ENCODE measurements at regions not wholly inside any gene's neighbourhood (a gene's known extent, or its start where the extent isn't known, plus 50 kb on each side); places are given as distances from the start of the nearest gene placed in this dataset.
A peak's percentile ranks its signal among the peaks of the same experiment; 100 is the strongest.

GRCh38 chr20:22368235-22368634 is 216.1 kb downstream of the FOXA2 start:
- no peak overlapping the region for H3K4me3 ChIP-seq (ENCODE audit: low read depth, low read length)
- TF ChIP-seq CTCF (IDR thresholded peaks at IDR 0.05; ENCODE audit: insufficient read depth, low read length), result no peak
- DNase-seq (ENCODE audit: low read depth), result no peak

DNA sequence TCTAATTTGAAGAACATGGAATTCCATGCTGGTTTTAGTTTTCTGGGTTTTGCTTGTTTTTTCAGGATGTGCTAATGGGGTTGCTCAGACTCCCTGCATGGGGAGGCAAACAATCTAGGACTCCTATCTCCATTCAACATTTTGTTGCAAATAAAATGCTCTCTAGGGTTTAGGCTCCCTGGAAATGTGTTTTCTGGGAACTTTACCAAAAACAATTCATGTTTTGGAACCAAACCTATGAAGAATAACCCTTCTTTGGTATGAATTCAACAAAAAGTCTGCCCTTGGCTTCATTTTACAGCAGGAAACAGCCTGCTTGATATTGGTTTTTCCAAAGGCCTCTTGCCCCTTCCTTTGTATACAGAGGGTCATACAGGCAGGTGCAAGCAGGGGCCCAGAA is 217.7 kb downstream of the FOXA2 start:
- no peak for TF ChIP-seq CTCF (IDR thresholded peaks at IDR 0.05; ENCODE audit: insufficient read depth, low read length)
- DNase-seq (ENCODE audit: low read depth), result peak; percentile 55
- no peak overlapping the region for H3K4me3 ChIP-seq (ENCODE audit: low read depth, low read length)

DNA sequence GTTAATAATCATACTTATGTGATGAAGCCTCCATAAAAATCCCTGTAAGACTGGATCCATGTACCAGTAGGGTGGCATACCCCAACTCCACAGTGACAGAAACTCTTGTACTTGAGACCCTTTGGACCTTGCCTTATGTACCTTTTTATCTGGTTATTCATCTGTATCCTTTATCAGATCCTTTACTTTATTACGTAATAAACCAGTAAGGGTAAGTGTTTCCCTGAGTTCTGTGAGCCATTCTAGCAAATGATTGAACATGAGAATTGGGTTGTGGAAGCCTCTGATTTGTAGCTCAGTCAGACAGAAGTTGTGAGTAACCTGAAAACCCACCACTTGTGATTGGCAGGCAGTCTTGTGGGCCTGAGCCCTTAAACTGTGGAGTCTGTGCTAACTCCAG is 229.7 kb downstream of the FOXA2 start:
- no peak for TF ChIP-seq CTCF (IDR thresholded peaks at IDR 0.05; ENCODE audit: insufficient read depth, low read length)
- no peak overlapping the region for H3K4me3 ChIP-seq (ENCODE audit: low read depth, low read length)
- no peak for DNase-seq (ENCODE audit: low read depth)

DNA sequence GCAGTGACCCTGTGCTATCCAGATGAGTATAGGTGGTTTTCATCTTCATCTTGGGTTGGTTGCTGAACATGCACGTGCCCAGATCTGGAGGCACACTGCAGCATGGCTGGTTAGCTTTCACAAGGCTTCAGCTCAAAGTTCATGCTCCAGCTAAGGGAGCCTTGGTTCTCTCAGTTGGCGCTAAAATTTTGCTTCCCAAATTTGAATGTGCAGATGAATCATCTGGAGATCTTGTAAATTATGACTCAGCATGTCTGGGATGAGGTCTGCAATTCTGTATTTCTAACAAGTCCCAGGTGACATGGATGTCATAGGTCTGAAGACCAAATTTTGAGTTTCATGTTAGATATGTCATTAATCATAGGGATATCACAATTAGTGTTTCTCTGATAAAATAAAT is 230.8 kb downstream of the FOXA2 start:
- no peak for DNase-seq (ENCODE audit: low read depth)
- no peak overlapping the region for H3K4me3 ChIP-seq (ENCODE audit: low read depth, low read length)
- no peak for TF ChIP-seq CTCF (IDR thresholded peaks at IDR 0.05; ENCODE audit: insufficient read depth, low read length)

GRCh38 chr20:22352019-22352418 is 232.4 kb downstream of the FOXA2 start:
- no peak overlapping the region for H3K4me3 ChIP-seq (ENCODE audit: low read depth, low read length)
- no peak for TF ChIP-seq CTCF (IDR thresholded peaks at IDR 0.05; ENCODE audit: insufficient read depth, low read length)
- no peak for DNase-seq (ENCODE audit: low read depth)

DNA sequence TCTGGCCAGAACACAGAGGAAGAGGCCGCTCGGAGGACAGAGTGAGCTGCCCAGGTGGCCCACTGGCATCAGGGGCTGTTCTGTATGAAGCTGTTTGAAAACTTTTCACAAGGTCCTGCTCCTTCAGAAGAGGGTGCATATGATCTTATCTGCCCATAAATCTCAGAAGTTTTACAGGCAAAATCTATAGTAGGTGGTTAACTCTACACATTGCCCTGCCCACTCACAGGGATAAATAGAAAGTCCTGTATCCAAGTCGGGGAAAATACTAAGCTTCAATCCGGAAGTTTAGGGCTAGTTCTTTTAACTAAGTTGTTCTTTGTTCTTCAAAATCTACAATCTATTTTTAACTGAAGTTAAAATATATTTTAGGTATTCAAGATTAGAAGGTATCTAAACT is 233.7 kb downstream of the FOXA2 start:
- DNase-seq (ENCODE audit: low read depth), result no peak
- no peak overlapping the region for H3K4me3 ChIP-seq (ENCODE audit: low read depth, low read length)
- TF ChIP-seq CTCF (IDR thresholded peaks at IDR 0.05; ENCODE audit: insufficient read depth, low read length), result no peak

DNA sequence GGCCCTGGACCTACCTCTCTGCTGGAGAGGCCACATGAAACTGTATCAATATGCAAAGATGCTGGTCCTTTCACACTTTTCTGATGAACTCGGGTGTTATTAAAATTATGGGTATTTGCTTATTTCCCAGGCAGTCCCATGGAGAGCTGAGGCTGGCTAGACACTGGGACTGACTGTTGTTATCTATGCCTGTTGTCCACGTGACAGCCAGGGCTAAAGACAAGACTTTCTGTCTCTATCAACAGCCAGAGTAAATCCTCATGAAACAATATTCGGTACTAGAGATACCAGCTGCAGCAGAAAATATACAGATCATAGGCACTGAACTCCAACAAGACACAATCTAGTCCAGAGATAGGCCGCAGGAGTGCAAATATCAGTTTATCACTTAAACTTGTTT is 236.4 kb downstream of the FOXA2 start:
- DNase-seq (ENCODE audit: low read depth), result no peak
- H3K4me3 ChIP-seq (ENCODE audit: low read depth, low read length), result no peak overlapping the region
- no peak for TF ChIP-seq CTCF (IDR thresholded peaks at IDR 0.05; ENCODE audit: insufficient read depth, low read length)

Data from fibroblast of the aortic adventitia (primary cell).